ENCODE measurements at regions not wholly inside any gene's neighbourhood (a gene's known extent, or its start where the extent isn't known, plus 50 kb on each side); places are given as distances from the start of the nearest gene placed in this dataset.

GRCh38 chr5:123673107-123673506 lies 161.1 kb downstream of the CSNK1G3 start:
- H3K4me3 ChIP-seq (ENCODE audit: low read length in 3 of 3) = no peak overlapping the region
- peak overlapping the region in 1 of 3 donors; percentile 10 for H3K9ac ChIP-seq (ENCODE audit: low read depth in 1 of 3, low read length in 3 of 3)
- H3K36me3 ChIP-seq (ENCODE audit: control insufficient read depth in 3 of 3, insufficient read depth in 3 of 3, low read length in 3 of 3) = no peaks in the 10 kb centered on the region
- no peak overlapping the region for H3K27ac ChIP-seq (ENCODE audit: low read depth, low read length)
- H3K27me3 ChIP-seq (ENCODE audit: control insufficient read depth in 3 of 3, insufficient read depth in 3 of 3, low read length in 3 of 3) = no peaks in the 10 kb centered on the region
- peaks cover 4 to 18% (median 13%) of the 10 kb centered on the region in 3 donors for H3K4me1 ChIP-seq (ENCODE audit: control insufficient read depth in 3 of 3, insufficient read depth in 3 of 3, low read length in 3 of 3)
- no peaks in the 10 kb centered on the region for H3K9me3 ChIP-seq (ENCODE audit: control insufficient read depth in 3 of 3, low read length in 3 of 3)

DNA sequence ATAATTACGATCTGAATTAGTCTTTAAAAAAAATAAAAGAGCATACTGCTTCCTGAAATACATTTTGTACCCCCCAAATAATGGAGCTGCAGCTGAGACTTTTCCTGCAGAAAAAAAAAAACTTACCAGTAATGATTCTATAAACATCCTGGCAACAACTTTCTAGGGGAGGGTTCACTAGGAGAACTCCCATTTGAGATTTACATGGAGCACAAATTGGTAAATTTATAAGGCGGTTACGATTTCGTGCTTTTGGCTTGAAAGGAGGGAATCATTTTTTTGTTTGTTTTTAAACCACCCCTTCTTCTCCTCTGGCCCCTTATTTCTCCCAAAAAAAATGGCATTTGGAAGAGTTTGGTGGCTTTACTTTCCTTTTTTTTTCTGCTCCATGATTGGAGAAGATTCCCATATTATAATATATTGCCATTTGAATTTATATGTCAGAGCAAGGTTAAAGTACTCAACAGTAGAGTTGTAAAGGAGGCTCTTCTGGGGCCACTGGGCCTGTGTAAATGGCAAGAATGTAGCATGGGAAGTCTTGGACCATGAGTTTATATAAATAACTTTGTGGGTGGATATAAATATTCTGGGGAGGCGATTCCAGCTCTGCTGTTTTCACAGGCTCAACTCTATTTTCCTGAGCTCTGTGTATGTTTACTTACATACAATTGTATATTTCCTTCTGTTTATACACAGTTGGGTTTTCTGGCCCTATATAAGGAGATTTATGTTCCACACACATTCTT lies 159.9 kb downstream of the CSNK1G3 start:
- H3K4me3 ChIP-seq (ENCODE audit: low read length in 3 of 3) = no peak overlapping the region
- H3K27ac ChIP-seq (ENCODE audit: low read depth, low read length) = peak overlapping the region; percentile 22

GRCh38 chr5:123671042-123671441 lies 159.1 kb downstream of the CSNK1G3 start:
- Histone ChIP-seq H3K27ac (ENCODE audit: low read depth, low read length) (no peak overlapping the region), H3K9me3 (ENCODE audit: control insufficient read depth in 3 of 3, low read length in 3 of 3) (peaks cover 0 to under 1% (median 0%) of the 10 kb centered on the region in 3 donors), H3K36me3 (ENCODE audit: control insufficient read depth in 3 of 3, insufficient read depth in 3 of 3, low read length in 3 of 3) (no peaks in the 10 kb centered on the region), H3K9ac (ENCODE audit: low read depth in 1 of 3, low read length in 3 of 3) (no peak overlapping the region), H3K27me3 (ENCODE audit: control insufficient read depth in 3 of 3, insufficient read depth in 3 of 3, low read length in 3 of 3) (no peaks in the 10 kb centered on the region), H3K4me1 (ENCODE audit: control insufficient read depth in 3 of 3, insufficient read depth in 3 of 3, low read length in 3 of 3) (peaks cover 4 to 18% (median 13%) of the 10 kb centered on the region in 3 donors), H3K4me3 (ENCODE audit: low read length in 3 of 3) (no peak overlapping the region)

More for the DNA sequence above, 159.9 kb downstream of the CSNK1G3 start:
- Histone ChIP-seq H3K9ac (ENCODE audit: low read depth in 1 of 3, low read length in 3 of 3) (peak overlapping the region in 1 of 3 donors; percentile 32), H3K27me3 (ENCODE audit: control insufficient read depth in 3 of 3, insufficient read depth in 3 of 3, low read length in 3 of 3) (no peaks in the 10 kb centered on the region), H3K4me1 (ENCODE audit: control insufficient read depth in 3 of 3, insufficient read depth in 3 of 3, low read length in 3 of 3) (peaks cover 4 to 18% (median 13%) of the 10 kb centered on the region in 3 donors), H3K9me3 (ENCODE audit: control insufficient read depth in 3 of 3, low read length in 3 of 3) (no peaks in the 10 kb centered on the region), H3K36me3 (ENCODE audit: control insufficient read depth in 3 of 3, insufficient read depth in 3 of 3, low read length in 3 of 3) (no peaks in the 10 kb centered on the region)
